ENCODE measurements at regions not wholly inside any gene's neighbourhood (a gene's known extent, or its start where the extent isn't known, plus 50 kb on each side); places are given as distances from the start of the nearest gene placed in this dataset.

- TF ChIP-seq POLR2A (IDR thresholded peaks at IDR 0.05; ENCODE audit: extremely low read depth, insufficient read length) (no peak), MAX (IDR thresholded peaks at IDR 0.05; ENCODE audit: low read depth, low read length) (no peak), CTCF (IDR thresholded peaks at IDR 0.05; ENCODE audit: low read depth, low read length) (no peak)
- H3K4me3 ChIP-seq (ENCODE audit: low read depth, low read length) = no peak overlapping the region
- no peak for DNase-seq (ENCODE audit: low read depth)
These were observed 106.0 kb downstream of the ADRA2C start for GRCh38 chr4:3871881-3872833.

GRCh38 chr4:3872834-3873313, 106.7 kb downstream of the ADRA2C start:
- no peak for TF ChIP-seq MAX (IDR thresholded peaks at IDR 0.05; ENCODE audit: low read depth, low read length)
- TF ChIP-seq MYC (IDR thresholded peaks at IDR 0.05; ENCODE audit: low read depth, low read length) = no peak
- TF ChIP-seq CTCF (IDR thresholded peaks at IDR 0.05; ENCODE audit: low read depth, low read length) = no peak
- no peak for TF ChIP-seq POLR2A (IDR thresholded peaks at IDR 0.05; ENCODE audit: extremely low read depth, insufficient read length)
- no peak overlapping the region for H3K4me3 ChIP-seq (ENCODE audit: low read depth, low read length)
- no peak for DNase-seq (ENCODE audit: low read depth)

- no peak for TF ChIP-seq CTCF (IDR thresholded peaks at IDR 0.05; ENCODE audit: low read depth, low read length)
- no peak for TF ChIP-seq POLR2A (IDR thresholded peaks at IDR 0.05; ENCODE audit: extremely low read depth, insufficient read length)
- TF ChIP-seq MYC (IDR thresholded peaks at IDR 0.05; ENCODE audit: low read depth, low read length) = no peak
- no peak for TF ChIP-seq MAX (IDR thresholded peaks at IDR 0.05; ENCODE audit: low read depth, low read length)
- no peak overlapping the region for H3K4me3 ChIP-seq (ENCODE audit: low read depth, low read length)
- no peak for DNase-seq (ENCODE audit: low read depth)
These were observed 107.3 kb downstream of the ADRA2C start for GRCh38 chr4:3873408-3874027.

- DNase-seq (ENCODE audit: low read depth) = no peak
- TF ChIP-seq POLR2A (IDR thresholded peaks at IDR 0.05; ENCODE audit: extremely low read depth, insufficient read length) (no peak), MYC (IDR thresholded peaks at IDR 0.05; ENCODE audit: low read depth, low read length) (no peak), CTCF (IDR thresholded peaks at IDR 0.05; ENCODE audit: low read depth, low read length) (no peak), MAX (IDR thresholded peaks at IDR 0.05; ENCODE audit: low read depth, low read length) (no peak)
- H3K4me3 ChIP-seq (ENCODE audit: low read depth, low read length) = no peak overlapping the region
These were observed 107.8 kb downstream of the ADRA2C start for GRCh38 chr4:3874028-3874415.

- no peak overlapping the region for H3K4me3 ChIP-seq (ENCODE audit: low read depth, low read length)
- no peak for DNase-seq (ENCODE audit: low read depth)
- TF ChIP-seq MAX (IDR thresholded peaks at IDR 0.05; ENCODE audit: low read depth, low read length) = no peak
- TF ChIP-seq POLR2A (IDR thresholded peaks at IDR 0.05; ENCODE audit: extremely low read depth, insufficient read length) = no peak
- no peak for TF ChIP-seq CTCF (IDR thresholded peaks at IDR 0.05; ENCODE audit: low read depth, low read length)
- no peak for TF ChIP-seq MYC (IDR thresholded peaks at IDR 0.05; ENCODE audit: low read depth, low read length)
These were observed 108.4 kb downstream of the ADRA2C start for GRCh38 chr4:3874525-3875110.

Measured in NB4 (cell line).